OCI-LY1 (cell line): ENCODE measurements at regions not wholly inside any gene's neighbourhood (a gene's known extent, or its start where the extent isn't known, plus 50 kb on each side); places are given as distances from the start of the nearest gene placed in this dataset.

Source experiments
- EZH2 ChIP-seq: fragments of 200-600 bp; sonication (generic), shearing (Covaris generic); IDR thresholded peaks from 2 replicates; pipeline ENCODE4 v1.8.0; 2017; ENCODE audit warnings: borderline replicate concordance, mixed run types, mild to moderate bottlenecking, antibody characterized with exemption, low read length, moderate library complexity, mixed read lengths
- TF ChIP-seq, protein P1 (sequence below): fragments of 200-600 bp; sonication (generic), shearing (Covaris generic); IDR thresholded peaks from 2 replicates; pipeline ENCODE4 v1.5.1; 2017; ENCODE audit warnings: mild to moderate bottlenecking, antibody characterized with exemption, low read length, moderate library complexity, mixed read lengths

DNA sequence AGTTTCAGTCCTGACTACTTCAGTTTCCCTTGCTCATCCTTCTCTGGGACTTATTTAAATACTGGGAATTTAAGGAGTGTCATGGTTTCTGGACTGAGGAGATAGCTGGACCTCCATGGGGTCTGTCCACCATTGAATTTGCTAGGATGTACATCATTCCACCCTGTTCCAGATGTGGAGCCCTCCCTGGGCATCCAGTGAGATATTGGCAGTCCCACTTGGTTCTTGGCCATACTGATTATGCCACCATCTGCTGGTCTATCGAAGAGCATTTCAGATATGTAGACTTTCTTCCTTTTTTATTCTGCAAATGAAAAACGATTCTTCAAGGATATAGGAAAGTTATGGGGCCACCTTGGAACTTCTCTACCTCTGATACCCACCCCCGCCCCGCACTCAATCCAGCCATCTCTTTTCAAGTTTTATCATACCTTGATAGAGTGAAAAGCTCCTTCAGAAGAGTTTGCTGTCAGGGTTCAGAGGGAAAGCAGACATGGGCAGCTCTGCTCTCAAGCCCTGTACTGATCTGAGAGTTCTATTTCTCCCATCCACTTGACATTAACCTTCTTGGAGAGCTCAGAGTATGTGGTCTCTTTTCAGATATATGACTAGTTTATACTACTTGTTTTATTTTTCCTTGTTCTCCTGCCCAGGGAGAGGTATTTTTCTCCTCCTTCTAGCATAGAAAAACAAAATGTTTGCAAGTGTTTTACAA lies 490.7 kb upstream of the SGCD start:
- TF ChIP-seq, protein P1, sequence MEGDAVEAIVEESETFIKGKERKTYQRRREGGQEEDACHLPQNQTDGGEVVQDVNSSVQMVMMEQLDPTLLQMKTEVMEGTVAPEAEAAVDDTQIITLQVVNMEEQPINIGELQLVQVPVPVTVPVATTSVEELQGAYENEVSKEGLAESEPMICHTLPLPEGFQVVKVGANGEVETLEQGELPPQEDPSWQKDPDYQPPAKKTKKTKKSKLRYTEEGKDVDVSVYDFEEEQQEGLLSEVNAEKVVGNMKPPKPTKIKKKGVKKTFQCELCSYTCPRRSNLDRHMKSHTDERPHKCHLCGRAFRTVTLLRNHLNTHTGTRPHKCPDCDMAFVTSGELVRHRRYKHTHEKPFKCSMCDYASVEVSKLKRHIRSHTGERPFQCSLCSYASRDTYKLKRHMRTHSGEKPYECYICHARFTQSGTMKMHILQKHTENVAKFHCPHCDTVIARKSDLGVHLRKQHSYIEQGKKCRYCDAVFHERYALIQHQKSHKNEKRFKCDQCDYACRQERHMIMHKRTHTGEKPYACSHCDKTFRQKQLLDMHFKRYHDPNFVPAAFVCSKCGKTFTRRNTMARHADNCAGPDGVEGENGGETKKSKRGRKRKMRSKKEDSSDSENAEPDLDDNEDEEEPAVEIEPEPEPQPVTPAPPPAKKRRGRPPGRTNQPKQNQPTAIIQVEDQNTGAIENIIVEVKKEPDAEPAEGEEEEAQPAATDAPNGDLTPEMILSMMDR = no peak
- no peak for TF ChIP-seq EZH2
